ENCODE measurements at regions not wholly inside any gene's neighbourhood (a gene's known extent, or its start where the extent isn't known, plus 50 kb on each side); places are given as distances from the start of the nearest gene placed in this dataset.

DNA sequence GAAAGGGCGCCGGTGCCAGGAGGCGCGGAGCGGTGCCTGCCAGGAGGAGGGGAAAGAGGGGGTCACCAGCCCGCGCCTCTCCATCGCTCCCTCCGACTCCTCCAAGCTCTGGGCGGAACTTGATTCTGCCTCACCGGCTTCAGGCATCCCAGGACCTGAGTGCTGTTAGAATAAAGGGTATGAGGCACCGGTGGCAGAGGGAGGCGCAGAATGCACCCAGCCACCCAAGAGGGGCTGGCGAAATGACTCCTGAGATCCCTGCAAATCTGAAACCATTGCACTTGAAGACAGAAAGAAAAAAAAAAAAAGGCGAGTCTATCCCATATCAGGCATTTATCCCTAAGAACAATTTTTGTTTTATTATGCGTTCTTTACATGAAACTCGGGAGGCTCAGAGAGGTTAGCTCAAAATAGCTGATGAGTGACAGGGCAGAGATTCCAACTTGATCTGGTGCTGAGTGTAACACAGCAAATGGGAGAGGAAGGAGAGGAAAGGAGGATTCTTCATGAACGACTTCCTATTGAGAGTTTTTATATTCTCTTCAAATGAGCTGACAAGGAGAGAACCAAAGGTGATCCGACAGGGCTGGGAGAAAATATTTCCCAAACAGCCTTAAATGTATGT lies 157.0 kb upstream of the FRMD4B start:
- TF ChIP-seq, protein P1, sequence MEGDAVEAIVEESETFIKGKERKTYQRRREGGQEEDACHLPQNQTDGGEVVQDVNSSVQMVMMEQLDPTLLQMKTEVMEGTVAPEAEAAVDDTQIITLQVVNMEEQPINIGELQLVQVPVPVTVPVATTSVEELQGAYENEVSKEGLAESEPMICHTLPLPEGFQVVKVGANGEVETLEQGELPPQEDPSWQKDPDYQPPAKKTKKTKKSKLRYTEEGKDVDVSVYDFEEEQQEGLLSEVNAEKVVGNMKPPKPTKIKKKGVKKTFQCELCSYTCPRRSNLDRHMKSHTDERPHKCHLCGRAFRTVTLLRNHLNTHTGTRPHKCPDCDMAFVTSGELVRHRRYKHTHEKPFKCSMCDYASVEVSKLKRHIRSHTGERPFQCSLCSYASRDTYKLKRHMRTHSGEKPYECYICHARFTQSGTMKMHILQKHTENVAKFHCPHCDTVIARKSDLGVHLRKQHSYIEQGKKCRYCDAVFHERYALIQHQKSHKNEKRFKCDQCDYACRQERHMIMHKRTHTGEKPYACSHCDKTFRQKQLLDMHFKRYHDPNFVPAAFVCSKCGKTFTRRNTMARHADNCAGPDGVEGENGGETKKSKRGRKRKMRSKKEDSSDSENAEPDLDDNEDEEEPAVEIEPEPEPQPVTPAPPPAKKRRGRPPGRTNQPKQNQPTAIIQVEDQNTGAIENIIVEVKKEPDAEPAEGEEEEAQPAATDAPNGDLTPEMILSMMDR (IDR thresholded peaks at IDR 0.05; ENCODE audit: control extremely low read depth, extremely low read depth, low read depth, missing control alignments): no peak
- ChIA-PET POLR2A (no interaction called here), CTCF (no interaction called here)

DNA sequence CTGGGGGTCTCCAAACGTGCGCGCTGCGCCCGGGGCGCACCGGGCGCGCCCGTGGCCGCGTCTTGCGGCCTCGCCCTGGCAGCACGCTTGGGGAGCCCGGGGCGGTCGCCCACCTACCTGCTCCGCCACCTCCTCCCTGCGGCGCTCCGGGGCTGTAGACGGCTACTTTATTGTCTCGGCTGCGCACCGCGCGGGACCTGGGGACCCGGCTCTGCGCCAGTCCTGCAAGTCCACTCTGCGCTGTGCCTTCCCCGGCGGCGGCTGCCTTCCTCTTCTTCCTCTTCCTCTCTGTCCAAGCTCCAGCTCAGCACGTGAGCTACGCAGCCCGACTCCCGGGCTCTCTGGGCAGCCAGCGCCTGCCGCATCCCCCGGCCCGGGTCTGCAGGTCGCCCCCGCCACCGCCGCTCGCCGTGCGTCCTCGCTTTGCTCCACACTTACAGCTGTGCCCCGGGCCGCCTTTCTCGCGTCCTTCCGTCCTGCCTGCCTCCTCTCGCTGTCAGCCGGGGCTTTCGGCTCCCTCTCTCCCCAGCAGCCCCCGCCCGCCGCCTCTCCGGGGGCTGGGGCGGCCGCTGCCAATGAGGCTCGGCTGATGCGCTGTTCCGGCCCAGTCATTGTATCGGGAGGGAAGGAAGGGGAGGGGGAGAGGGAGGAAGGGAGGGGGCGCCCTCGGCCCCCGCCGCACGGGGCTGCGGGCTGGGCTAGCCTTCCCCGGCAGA lies 156.4 kb upstream of the FRMD4B start:
- CTCF ChIA-PET: no interaction called here
- DNase-seq (ENCODE audit: extremely low spot score): no peak
- POLR2A ChIA-PET: no interaction called here
- TF ChIP-seq, protein P1 (IDR thresholded peaks at IDR 0.05; ENCODE audit: control extremely low read depth, extremely low read depth, low read depth, missing control alignments): no peak

More for the DNA sequence above, 157.0 kb upstream of the FRMD4B start:
- DNase-seq (ENCODE audit: extremely low spot score): no peak

DNA sequence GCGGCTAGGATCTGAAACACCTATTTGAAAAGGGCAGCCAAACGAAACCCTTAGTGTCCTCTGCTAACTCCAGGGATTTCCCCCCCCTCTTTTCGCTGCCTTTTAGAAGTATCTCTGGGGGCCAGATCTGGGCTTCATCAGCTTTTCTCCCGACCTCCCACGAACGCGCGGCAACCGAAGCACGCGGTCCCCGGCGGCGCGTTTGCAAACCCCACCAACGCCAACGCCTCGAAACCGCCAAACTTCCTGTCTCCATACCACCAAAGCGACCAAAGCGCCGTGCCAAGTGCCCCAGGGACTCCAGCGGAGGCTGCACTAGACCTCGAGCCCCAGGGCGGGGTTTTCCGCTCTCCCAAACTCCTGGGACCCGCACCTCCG lies 155.8 kb upstream of the FRMD4B start:
- no peak for DNase-seq (ENCODE audit: extremely low spot score)
- TF ChIP-seq, protein P1 (IDR thresholded peaks at IDR 0.05; ENCODE audit: control extremely low read depth, extremely low read depth, low read depth, missing control alignments): no peak
- CTCF ChIA-PET: no interaction called here
- POLR2A ChIA-PET: no interaction called here

DNA sequence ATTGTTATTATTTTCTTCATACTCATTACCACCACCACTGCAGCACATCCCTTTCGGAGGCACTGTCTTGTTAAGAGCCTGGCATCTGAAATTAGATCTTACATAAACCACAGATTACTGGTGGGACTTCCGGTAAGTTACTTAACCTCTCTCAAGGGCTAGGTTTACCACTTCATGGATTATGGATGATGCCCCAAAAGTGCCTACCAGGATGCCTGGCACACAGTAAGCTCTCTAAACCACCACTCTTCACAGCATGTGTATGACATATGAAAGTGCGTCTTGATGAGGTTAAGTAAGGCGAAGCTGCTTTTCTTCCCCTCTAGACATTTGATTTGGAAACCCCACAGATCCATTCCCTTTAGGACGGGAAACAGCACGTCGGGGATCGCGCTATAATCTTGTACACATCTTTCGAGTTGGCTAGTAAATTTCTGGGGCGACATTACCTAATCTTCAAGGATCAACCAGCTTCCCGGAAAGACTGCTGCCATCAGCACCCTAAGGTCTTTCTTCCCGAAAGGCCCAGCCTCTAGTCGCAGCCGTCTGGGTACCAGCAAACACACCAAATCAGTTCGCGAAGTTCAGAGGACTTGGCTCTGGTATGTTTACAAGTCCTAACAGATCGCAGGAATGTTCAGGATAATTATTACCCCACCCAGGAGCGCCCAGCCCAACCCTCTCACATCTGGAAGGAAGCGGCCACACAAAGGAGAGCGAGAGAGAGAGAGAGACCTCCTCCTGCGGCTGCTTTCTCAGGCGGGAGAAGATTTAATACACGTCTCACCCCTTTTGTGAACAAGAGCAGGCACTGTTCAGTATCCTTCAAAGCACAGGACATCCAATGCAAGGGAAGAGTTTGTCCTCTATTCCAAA lies 155.1 kb upstream of the FRMD4B start:
- ChIA-PET CTCF (no interaction called here), POLR2A (no interaction called here)
- DNase-seq (ENCODE audit: extremely low spot score): no peak
- TF ChIP-seq, protein P1 (IDR thresholded peaks at IDR 0.05; ENCODE audit: control extremely low read depth, extremely low read depth, low read depth, missing control alignments): no peak

DNA sequence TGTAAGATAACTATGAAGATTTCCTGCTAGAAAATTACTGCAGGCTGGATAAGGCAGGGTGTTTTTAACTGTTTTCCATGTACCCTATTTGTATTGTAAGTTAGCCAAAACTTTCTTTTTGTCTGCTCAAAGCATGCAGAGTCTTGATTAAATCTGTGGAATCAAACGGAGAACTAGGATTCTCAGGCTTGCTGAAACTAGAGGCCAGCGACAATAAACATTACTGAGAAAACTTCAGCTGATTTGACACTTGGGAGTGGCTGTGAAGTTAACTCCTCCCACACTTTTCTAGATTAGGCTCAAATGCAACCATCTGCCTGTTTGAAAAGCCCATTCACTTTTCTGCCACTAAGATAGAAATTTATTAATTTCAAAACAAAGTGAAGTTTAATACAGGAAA lies 153.2 kb upstream of the FRMD4B start:
- TF ChIP-seq, protein P1 (IDR thresholded peaks at IDR 0.05; ENCODE audit: control extremely low read depth, extremely low read depth, low read depth, missing control alignments): no peak
- DNase-seq (ENCODE audit: extremely low spot score): no peak
- POLR2A ChIA-PET: no interaction called here
- CTCF ChIA-PET: no interaction called here

DNA sequence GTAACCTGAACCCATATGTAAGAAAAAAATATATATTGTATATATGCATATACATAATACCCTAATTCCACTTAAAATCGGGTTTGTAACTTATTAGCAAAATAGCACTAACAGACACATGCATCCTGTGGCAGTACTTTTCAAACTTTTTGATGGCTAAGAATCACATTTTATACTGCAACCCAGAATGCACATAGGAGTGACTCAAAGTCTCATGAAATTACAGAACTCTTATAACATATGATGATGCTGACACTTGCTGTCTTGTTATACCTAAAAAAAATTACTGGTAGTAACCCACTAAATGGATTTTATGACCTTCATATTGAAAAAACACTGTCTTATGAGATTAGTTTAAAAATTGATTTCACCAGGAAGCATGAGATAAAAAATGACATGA lies 152.4 kb upstream of the FRMD4B start:
- CTCF ChIA-PET: no interaction called here
- POLR2A ChIA-PET: no interaction called here
- TF ChIP-seq, protein P1 (IDR thresholded peaks at IDR 0.05; ENCODE audit: control extremely low read depth, extremely low read depth, low read depth, missing control alignments): no peak
- no peak for DNase-seq (ENCODE audit: extremely low spot score)

Measured in GM10248 (cell line).